ENCODE measurements at regions not wholly inside any gene's neighbourhood (a gene's known extent, or its start where the extent isn't known, plus 50 kb on each side); places are given as distances from the start of the nearest gene placed in this dataset.

DNA sequence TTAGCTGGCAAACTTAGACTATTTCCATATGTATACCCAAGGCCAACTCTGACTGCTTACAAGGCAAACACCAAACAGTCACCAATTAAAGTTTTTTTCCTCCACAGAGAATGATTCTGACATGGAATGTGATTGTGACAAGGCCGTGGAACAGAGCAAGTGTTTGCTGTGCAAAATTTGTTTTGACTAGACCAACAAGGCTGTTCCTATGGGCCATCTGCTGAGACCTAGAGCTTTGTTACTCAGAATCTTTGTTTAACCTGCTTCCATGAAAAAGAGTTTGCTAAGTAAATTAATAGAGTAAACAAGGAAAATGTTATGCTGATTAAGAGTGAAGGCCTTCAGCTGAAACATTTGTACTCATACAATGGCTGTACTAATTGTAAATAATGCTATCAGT is 51.6 kb upstream of the IMPG1 start:
- Histone ChIP-seq H4K20me1 (replicated peaks; ENCODE audit: control insufficient read depth, extremely low read depth, insufficient read depth, low read length) (no peaks in the 10 kb centered on the region), H3K9ac (replicated peaks; ENCODE audit: extremely low read depth, insufficient read depth, low read length) (no peak overlapping the region), H3K4me1 (ENCODE audit: control insufficient read depth, extremely low read depth, insufficient read depth, low read length) (no peaks in the 10 kb centered on the region), H3K36me3 (ENCODE audit: control insufficient read depth in 2 of 2, extremely low read depth in 1 of 2, insufficient read depth in 2 of 2, low read length in 2 of 2) (no peaks in the 10 kb centered on the region), H3K9me3 (replicated peaks; ENCODE audit: control insufficient read depth, insufficient read depth, low read length) (no peaks in the 10 kb centered on the region), H3K4me3 (replicated peaks in 1 of 3; ENCODE audit: insufficient read depth in 1 of 3, low read depth in 1 of 3, low read length in 3 of 3) (no peak overlapping the region), H3K27ac (ENCODE audit: insufficient read depth, low read depth, low read length) (no peak overlapping the region), H3K79me2 (ENCODE audit: control insufficient read depth, insufficient read depth, low read length) (no peaks in the 10 kb centered on the region), H3K27me3 (ENCODE audit: control insufficient read depth in 2 of 2, insufficient read depth in 2 of 2, low read length in 2 of 2) (no peaks in the 10 kb centered on the region), H2AFZ (ENCODE audit: low read depth, low read length) (no peak overlapping the region), H3K9me1 (replicated peaks; ENCODE audit: control insufficient read depth, extremely low read depth, insufficient read depth, low read length) (no peaks in the 10 kb centered on the region), H3K4me2 (ENCODE audit: insufficient read depth, low read length) (no peak overlapping the region)
- POLR2A ChIA-PET: no interaction called here
- TF ChIP-seq EZH2 (IDR thresholded peaks at IDR 0.05; ENCODE audit: borderline replicate concordance, low read depth, low read length, severe bottlenecking) (no peak), JUN (IDR thresholded peaks at IDR 0.05; ENCODE audit: borderline replicate concordance, insufficient read depth, insufficient read length, low read depth) (no peak), GATA2 (IDR thresholded peaks at IDR 0.05; ENCODE audit: insufficient read depth, insufficient read length, low read depth, low read length) (no peak), POLR2AphosphoS5 (IDR thresholded peaks at IDR 0.05; ENCODE audit: insufficient read depth, low read depth, low read length) (no peak)
- TF ChIP-seq, protein P1, sequence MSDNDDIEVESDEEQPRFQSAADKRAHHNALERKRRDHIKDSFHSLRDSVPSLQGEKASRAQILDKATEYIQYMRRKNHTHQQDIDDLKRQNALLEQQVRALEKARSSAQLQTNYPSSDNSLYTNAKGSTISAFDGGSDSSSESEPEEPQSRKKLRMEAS (IDR thresholded peaks at IDR 0.05; ENCODE audit: insufficient read depth, insufficient read length): no peak
- BruUV-seq (replicated peaks): no TSS peak
- intact Hi-C loops (cut with micrococcal nuclease) (no loop called here), dilution Hi-C loops (cut with MboI; ENCODE audit: extremely low pct_ligation_motif_present, low sequenced_read_pairs) (no loop called here)
- CTCF ChIA-PET: no interaction called here
- no peak for DNase-seq (ENCODE audit: low read depth, low spot score)
- FAIRE-seq: no peak

Measured in endothelial cell of umbilical vein (primary cell).